HL-60 (cell line): ENCODE measurements at regions not wholly inside any gene's neighbourhood (a gene's known extent, or its start where the extent isn't known, plus 50 kb on each side); places are given as distances from the start of the nearest gene placed in this dataset.

Experiments used
- DNase-seq, 2 experiments: peaks; one replicate each; pipeline ENCODE4 v3.0.0-alpha.2; 2010 to 2020; ENCODE audit warnings: low read depth in 1 of 2, low spot score in 1 of 2
- H3K27ac ChIP-seq: fragments of 250-450 bp; sonication (Bioruptor Pico); replicated peaks from 2 replicates; pipeline ENCODE4 v1.5.1; 2020; ENCODE audit warnings: mild to moderate bottlenecking, moderate library complexity
- H3K27me3 ChIP-seq: fragments of 250-450 bp; sonication (Bioruptor Pico); 2 replicates; pipeline ENCODE4 v1.5.1; 2021; ENCODE audit warnings: mild to moderate bottlenecking, moderate library complexity; ENCODE audit not compliant: insufficient read depth, poor library complexity, severe bottlenecking
- H3K4me3 ChIP-seq: replicated peaks from 2 replicates; pipeline ENCODE4 v1.5.1; 2011; ENCODE audit warnings: mild to moderate bottlenecking, control low read depth, low read length; ENCODE audit not compliant: insufficient read depth
- GABPA ChIP-seq: IDR thresholded peaks from 2 replicates; pipeline ENCODE4 v1.6.1; 2012; ENCODE audit warnings: low read depth
- POLR2AphosphoS5 ChIP-seq: IDR thresholded peaks from 2 replicates; pipeline ENCODE4 v1.6.1; 2012; ENCODE audit warnings: low read depth
- SPI1 ChIP-seq: IDR thresholded peaks from 2 replicates; pipeline ENCODE4 v1.6.1; 2012; ENCODE audit warnings: low read depth, mild to moderate bottlenecking, borderline replicate concordance
- TF ChIP-seq, protein P1 (sequence below): IDR thresholded peaks from 2 replicates; pipeline ENCODE4 v1.6.1; 2012; ENCODE audit warnings: low read depth; ENCODE audit not compliant: insufficient replicate concordance
- TF ChIP-seq, protein P2 (sequence below): IDR thresholded peaks from one replicate; pipeline ENCODE4 v1.5.1; 2011; ENCODE audit warnings: low read length, control low read depth, inconsistent platforms; ENCODE audit not compliant: insufficient read depth

DNA sequence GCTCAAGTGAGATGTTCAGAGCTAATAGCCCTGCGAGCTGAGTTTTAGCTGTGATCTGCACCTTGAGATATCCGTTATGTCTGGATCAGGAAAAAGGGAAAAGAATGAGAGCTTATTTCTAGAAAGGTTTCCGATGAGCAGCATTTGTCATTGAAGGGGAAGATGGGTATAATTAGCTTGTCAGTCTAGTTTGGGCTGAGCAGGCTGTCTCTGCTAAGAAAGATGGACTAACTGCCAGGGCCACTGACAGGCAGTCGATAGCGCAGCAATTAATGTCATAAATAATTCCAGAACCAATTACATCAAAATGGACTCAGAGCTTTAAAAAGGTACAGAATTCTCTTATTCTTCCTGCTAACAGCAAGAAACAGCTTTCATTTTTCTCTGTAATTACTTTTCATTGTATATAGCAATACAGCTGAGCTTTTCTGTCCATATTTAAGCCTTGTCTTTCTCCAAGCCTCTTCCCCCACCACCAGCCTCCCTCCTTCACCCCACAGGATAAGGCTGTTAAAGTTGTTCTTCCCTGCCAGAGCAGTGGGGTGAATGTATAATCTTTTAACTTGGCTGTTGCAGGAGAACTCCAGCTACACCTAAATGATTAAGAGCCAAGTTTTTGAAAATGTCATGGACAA lies 1006.5 kb downstream of the KCNMA1 start:
- Histone ChIP-seq H3K4me3 (no peak overlapping the region), H3K27me3 (no peaks in the 10 kb centered on the region), H3K27ac (no peak overlapping the region)
- TF ChIP-seq POLR2AphosphoS5 (no peak), SPI1 (no peak), GABPA (no peak)
- TF ChIP-seq, protein P1, sequence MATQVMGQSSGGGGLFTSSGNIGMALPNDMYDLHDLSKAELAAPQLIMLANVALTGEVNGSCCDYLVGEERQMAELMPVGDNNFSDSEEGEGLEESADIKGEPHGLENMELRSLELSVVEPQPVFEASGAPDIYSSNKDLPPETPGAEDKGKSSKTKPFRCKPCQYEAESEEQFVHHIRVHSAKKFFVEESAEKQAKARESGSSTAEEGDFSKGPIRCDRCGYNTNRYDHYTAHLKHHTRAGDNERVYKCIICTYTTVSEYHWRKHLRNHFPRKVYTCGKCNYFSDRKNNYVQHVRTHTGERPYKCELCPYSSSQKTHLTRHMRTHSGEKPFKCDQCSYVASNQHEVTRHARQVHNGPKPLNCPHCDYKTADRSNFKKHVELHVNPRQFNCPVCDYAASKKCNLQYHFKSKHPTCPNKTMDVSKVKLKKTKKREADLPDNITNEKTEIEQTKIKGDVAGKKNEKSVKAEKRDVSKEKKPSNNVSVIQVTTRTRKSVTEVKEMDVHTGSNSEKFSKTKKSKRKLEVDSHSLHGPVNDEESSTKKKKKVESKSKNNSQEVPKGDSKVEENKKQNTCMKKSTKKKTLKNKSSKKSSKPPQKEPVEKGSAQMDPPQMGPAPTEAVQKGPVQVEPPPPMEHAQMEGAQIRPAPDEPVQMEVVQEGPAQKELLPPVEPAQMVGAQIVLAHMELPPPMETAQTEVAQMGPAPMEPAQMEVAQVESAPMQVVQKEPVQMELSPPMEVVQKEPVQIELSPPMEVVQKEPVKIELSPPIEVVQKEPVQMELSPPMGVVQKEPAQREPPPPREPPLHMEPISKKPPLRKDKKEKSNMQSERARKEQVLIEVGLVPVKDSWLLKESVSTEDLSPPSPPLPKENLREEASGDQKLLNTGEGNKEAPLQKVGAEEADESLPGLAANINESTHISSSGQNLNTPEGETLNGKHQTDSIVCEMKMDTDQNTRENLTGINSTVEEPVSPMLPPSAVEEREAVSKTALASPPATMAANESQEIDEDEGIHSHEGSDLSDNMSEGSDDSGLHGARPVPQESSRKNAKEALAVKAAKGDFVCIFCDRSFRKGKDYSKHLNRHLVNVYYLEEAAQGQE, result no peak
- TF ChIP-seq, protein P2, sequence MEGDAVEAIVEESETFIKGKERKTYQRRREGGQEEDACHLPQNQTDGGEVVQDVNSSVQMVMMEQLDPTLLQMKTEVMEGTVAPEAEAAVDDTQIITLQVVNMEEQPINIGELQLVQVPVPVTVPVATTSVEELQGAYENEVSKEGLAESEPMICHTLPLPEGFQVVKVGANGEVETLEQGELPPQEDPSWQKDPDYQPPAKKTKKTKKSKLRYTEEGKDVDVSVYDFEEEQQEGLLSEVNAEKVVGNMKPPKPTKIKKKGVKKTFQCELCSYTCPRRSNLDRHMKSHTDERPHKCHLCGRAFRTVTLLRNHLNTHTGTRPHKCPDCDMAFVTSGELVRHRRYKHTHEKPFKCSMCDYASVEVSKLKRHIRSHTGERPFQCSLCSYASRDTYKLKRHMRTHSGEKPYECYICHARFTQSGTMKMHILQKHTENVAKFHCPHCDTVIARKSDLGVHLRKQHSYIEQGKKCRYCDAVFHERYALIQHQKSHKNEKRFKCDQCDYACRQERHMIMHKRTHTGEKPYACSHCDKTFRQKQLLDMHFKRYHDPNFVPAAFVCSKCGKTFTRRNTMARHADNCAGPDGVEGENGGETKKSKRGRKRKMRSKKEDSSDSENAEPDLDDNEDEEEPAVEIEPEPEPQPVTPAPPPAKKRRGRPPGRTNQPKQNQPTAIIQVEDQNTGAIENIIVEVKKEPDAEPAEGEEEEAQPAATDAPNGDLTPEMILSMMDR, result no peak
- no peak for DNase-seq

DNA sequence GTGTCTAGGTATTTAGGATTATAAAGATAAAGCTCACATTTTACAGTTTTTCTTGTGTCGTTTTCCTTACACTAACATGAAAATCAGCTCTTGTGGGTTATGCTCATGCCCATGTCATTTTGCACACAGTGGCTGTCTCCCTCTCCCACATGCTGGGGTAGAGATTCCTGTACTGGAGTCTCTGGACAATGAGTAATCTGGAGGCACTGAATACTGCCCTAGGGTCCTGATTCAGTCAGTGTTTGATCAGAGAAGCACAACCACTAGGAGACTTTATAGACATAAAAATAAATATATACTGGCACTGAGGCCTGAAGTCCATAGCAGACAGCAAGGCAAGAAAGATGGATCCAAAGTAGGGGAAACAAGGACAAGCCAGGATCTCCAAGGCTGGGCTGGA lies 1008.8 kb downstream of the KCNMA1 start:
- Histone ChIP-seq H3K27ac (no peak overlapping the region), H3K27me3 (no peaks in the 10 kb centered on the region), H3K4me3 (no peak overlapping the region)
- DNase-seq, result no peak
- TF ChIP-seq, protein P2, result no peak
- TF ChIP-seq SPI1 (no peak), GABPA (no peak), POLR2AphosphoS5 (no peak)
- TF ChIP-seq, protein P1, result no peak

DNA sequence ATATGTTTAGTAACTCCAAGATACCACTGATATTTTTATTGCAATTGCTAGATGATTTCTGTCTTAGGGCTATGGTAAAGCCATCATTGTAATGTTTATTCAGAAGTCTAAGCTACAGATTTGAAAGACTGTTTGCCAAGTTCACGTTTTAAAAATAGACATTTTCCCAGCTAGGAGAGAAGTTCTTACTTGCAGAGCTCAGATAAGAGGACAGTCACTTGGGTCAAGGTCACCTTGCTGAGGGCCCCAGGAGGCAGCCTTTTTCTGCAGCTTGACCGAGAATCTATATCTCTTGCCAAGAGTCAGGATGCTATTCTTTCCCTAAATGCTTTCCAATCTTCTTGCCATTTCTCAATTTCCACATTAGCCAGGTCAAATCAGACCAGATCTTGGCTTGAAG lies 1011.2 kb downstream of the KCNMA1 start:
- Histone ChIP-seq H3K27me3 (no peaks in the 10 kb centered on the region), H3K4me3 (no peak overlapping the region), H3K27ac (no peak overlapping the region)
- TF ChIP-seq POLR2AphosphoS5, result no peak
- no peak for TF ChIP-seq GABPA
- TF ChIP-seq, protein P2, result no peak
- no peak for TF ChIP-seq SPI1
- TF ChIP-seq, protein P1, result no peak
- no peak for DNase-seq
